Smooth muscle cell (in vitro differentiated cells): ENCODE measurements at regions not wholly inside any gene's neighbourhood (a gene's known extent, or its start where the extent isn't known, plus 50 kb on each side); places are given as distances from the start of the nearest gene placed in this dataset.

Experiments
- DNase-seq: peaks from one replicate; lab custom pipeline; 2025; ENCODE audit not compliant: unreplicated experiment; lab: John Stamatoyannopoulos, UW
- H2AFZ ChIP-seq: fragments of 200-600 bp; sonication (generic); 2 replicates; pipeline ENCODE4 v1.6.0; 2016; ENCODE audit warnings: antibody characterized with exemption, low read depth, mild to moderate bottlenecking
- H3F3A ChIP-seq: fragments of 200-600 bp; sonication (generic); 2 replicates; pipeline ENCODE4 v1.6.0; 2017; ENCODE audit warnings: antibody characterized with exemption, low read depth
- H3K27ac ChIP-seq: fragments of 200-600 bp; sonication (generic); 2 replicates; pipeline ENCODE4 v1.5.1; 2016; ENCODE audit warnings: low read depth, mild to moderate bottlenecking
- H3K27me3 ChIP-seq: fragments of 200-600 bp; sonication (generic); 2 replicates; pipeline ENCODE4 v1.6.1; 2016; ENCODE audit warnings: low read depth, mild to moderate bottlenecking
- H3K36me3 ChIP-seq: fragments of 200-600 bp; sonication (generic); 2 replicates; pipeline ENCODE4 v1.5.1; 2016; ENCODE audit warnings: low read depth
- H3K4me1 ChIP-seq: fragments of 200-600 bp; sonication (generic); 2 replicates; pipeline ENCODE4 v1.5.1; 2016; ENCODE audit warnings: low read depth
- H3K4me2 ChIP-seq: fragments of 200-600 bp; sonication (generic); 2 replicates; pipeline ENCODE4 v1.6.0; 2016; ENCODE audit warnings: mild to moderate bottlenecking
- H3K4me3 ChIP-seq: fragments of 200-600 bp; sonication (generic); 2 replicates; pipeline ENCODE4 v1.5.1; 2016; ENCODE audit warnings: mild to moderate bottlenecking
- H3K79me2 ChIP-seq: fragments of 200-600 bp; sonication (generic); 2 replicates; pipeline ENCODE4 v1.6.0; 2016; ENCODE audit warnings: low read depth, mild to moderate bottlenecking
- H3K9ac ChIP-seq: fragments of 200-600 bp; sonication (generic); 2 replicates; pipeline ENCODE4 v1.6.0; 2016; ENCODE audit warnings: low read depth
- H3K9me3 ChIP-seq: fragments of 200-600 bp; sonication (generic); replicated peaks from 2 replicates; pipeline ENCODE4 v1.5.1; 2016; ENCODE audit warnings: low read depth
- H4K20me1 ChIP-seq: fragments of 200-600 bp; sonication (generic); 2 replicates; pipeline ENCODE4 v1.6.0; 2016; ENCODE audit warnings: low read depth
- WGBS: methylation state at CpG from one replicate; pipeline ENCODE4 v1.1.7; 2016; ENCODE audit warnings: low lambda C conversion rate; 5-methylcytosine and 5-hydroxymethylcytosine counted together
- TF ChIP-seq, protein P1 (sequence below): fragments of 200-600 bp; sonication (generic); IDR thresholded peaks from 2 replicates; pipeline ENCODE4 v1.5.1; 2017; ENCODE audit warnings: borderline replicate concordance, mild to moderate bottlenecking, antibody characterized with exemption; ENCODE audit not compliant: insufficient read depth, poor library complexity, severe bottlenecking

DNA sequence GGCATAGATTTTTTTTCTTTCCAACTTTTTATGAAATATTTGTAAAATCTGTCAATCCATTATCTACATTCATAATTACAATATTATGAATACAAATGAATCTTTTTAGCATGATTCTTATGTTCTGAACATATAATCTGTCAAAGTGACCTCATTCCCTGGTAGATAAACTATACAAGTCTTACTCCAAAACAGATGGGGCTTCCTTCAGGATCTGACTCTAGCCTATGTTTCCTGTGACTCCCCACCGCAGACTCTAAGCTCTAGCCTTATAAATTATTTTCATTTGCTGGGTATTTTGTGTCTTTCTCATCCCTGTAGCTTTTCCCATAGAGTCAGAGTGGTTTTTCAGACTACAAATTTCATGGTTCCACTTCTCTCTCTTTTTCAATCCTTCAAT, 202.1 kb upstream of the KITLG start:
- Histone ChIP-seq H3K27ac (no peak overlapping the region), H3K4me2 (no peak overlapping the region), H3F3A (no peaks in the 10 kb centered on the region), H3K9me3 (no peaks in the 10 kb centered on the region), H4K20me1 (no peaks in the 10 kb centered on the region), H3K4me3 (no peak overlapping the region), H3K79me2 (no peaks in the 10 kb centered on the region), H3K4me1 (no peaks in the 10 kb centered on the region), H3K27me3 (no peaks in the 10 kb centered on the region), H2AFZ (no peak overlapping the region), H3K9ac (no peak overlapping the region), H3K36me3 (no peaks in the 10 kb centered on the region)
- WGBS: 86% methylated on average over 1 of the region's 1 CpG
- no peak for DNase-seq
- TF ChIP-seq, protein P1, sequence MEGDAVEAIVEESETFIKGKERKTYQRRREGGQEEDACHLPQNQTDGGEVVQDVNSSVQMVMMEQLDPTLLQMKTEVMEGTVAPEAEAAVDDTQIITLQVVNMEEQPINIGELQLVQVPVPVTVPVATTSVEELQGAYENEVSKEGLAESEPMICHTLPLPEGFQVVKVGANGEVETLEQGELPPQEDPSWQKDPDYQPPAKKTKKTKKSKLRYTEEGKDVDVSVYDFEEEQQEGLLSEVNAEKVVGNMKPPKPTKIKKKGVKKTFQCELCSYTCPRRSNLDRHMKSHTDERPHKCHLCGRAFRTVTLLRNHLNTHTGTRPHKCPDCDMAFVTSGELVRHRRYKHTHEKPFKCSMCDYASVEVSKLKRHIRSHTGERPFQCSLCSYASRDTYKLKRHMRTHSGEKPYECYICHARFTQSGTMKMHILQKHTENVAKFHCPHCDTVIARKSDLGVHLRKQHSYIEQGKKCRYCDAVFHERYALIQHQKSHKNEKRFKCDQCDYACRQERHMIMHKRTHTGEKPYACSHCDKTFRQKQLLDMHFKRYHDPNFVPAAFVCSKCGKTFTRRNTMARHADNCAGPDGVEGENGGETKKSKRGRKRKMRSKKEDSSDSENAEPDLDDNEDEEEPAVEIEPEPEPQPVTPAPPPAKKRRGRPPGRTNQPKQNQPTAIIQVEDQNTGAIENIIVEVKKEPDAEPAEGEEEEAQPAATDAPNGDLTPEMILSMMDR: no peak

GRCh38 chr12:88781909-88782308, 201.6 kb upstream of the KITLG start:
- Histone ChIP-seq H3K9ac (no peak overlapping the region), H3K4me2 (no peak overlapping the region), H3K79me2 (no peaks in the 10 kb centered on the region), H4K20me1 (no peaks in the 10 kb centered on the region), H2AFZ (no peak overlapping the region), H3K4me3 (no peak overlapping the region), H3K4me1 (no peaks in the 10 kb centered on the region), H3F3A (no peaks in the 10 kb centered on the region), H3K36me3 (no peaks in the 10 kb centered on the region), H3K27me3 (no peaks in the 10 kb centered on the region), H3K27ac (no peak overlapping the region), H3K9me3 (no peaks in the 10 kb centered on the region)
- TF ChIP-seq, protein P1: no peak
- DNase-seq: no peak

DNA sequence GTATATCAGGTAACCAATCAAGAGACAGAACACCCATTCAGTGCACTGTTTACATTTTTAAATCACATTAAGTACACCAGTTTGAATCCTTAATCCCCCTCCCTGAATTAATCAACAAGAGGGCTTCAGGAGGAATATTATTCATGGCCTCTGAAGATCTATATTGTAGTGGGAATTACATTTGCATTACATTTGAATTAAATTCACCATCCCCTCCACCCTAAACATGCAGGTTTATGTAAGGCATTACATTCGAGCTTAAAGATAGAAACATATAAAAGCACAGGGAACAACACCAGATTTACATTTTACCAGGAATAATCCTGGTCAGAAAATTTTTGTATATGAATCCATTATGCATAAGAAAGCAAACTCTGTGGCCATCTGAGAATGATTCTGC, 197.8 kb upstream of the KITLG start:
- Histone ChIP-seq H3K9ac (no peak overlapping the region), H3K79me2 (no peaks in the 10 kb centered on the region), H3K27me3 (no peaks in the 10 kb centered on the region), H3K4me1 (no peaks in the 10 kb centered on the region), H4K20me1 (no peaks in the 10 kb centered on the region), H3K27ac (no peak overlapping the region), H3F3A (no peaks in the 10 kb centered on the region), H3K4me2 (no peak overlapping the region), H3K9me3 (no peaks in the 10 kb centered on the region), H3K4me3 (no peak overlapping the region), H2AFZ (no peak overlapping the region), H3K36me3 (no peaks in the 10 kb centered on the region)
- WGBS: 90% methylated on average over 1 of the region's 1 CpG
- no peak for DNase-seq
- TF ChIP-seq, protein P1: no peak

DNA sequence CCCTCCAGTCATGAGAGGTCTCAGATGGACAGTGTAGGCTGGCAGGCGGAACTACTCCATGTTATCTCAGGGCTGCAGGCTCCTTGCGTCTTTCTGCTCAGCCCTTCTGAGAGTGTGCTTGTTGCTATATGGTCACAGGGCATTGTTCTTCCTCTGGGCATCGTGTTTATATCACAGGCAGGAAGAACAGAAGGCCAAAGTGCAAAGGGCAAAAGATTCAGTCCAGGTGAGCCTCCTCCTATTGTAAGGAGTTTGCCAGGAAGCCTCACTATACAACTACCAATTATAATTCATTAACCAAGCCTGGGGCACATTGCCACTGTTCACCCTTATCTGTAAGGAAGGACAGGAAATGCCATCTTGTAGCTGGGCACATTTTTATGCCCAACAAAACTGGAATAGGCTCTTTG, 195.5 kb upstream of the KITLG start:
- Histone ChIP-seq H3K79me2 (no peaks in the 10 kb centered on the region), H3K4me1 (no peaks in the 10 kb centered on the region), H2AFZ (no peak overlapping the region), H3K27ac (no peak overlapping the region), H3F3A (no peaks in the 10 kb centered on the region), H3K4me2 (no peak overlapping the region), H3K4me3 (no peak overlapping the region), H3K9me3 (no peaks in the 10 kb centered on the region), H3K36me3 (no peaks in the 10 kb centered on the region), H4K20me1 (no peaks in the 10 kb centered on the region), H3K27me3 (no peaks in the 10 kb centered on the region), H3K9ac (no peak overlapping the region)
- TF ChIP-seq, protein P1: no peak
- 88% methylated on average over 3 of the region's 3 CpGs for WGBS
- no peak for DNase-seq
